ENCODE measurements at regions not wholly inside any gene's neighbourhood (a gene's known extent, or its start where the extent isn't known, plus 50 kb on each side); places are given as distances from the start of the nearest gene placed in this dataset.
A peak's percentile ranks its signal among the peaks of the same experiment; 100 is the strongest.

DNA sequence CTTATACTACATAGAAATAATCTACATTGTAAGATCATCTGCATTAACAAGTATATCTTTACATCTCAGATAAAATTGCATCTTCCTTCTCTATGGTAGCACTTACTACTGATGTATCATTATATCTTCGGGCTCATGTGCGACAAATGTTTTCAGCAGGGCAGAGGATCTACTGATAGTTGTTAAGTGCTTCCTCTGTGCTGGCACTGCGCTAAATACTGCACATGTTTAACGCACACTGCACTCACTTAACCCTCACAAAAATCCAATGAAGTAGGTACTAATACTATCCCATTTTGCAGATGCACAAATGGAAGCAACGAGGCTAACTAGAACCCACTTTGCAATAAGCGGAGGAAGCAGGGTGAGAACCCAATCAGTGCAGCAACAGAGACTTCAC is 75.6 kb upstream of the USP25 start:
- H3K79me1 ChIP-seq (ENCODE audit: insufficient read depth, low read depth, low read length, poor library complexity, severe bottlenecking), result no peaks in the 10 kb centered on the region
- H3K4me2 ChIP-seq (ENCODE audit: insufficient read depth, insufficient read length, low read length), result no peak overlapping the region
- no peak overlapping the region for H3K9ac ChIP-seq (ENCODE audit: extremely low read depth, insufficient read length, low read length)
- H3K27me3 ChIP-seq (ENCODE audit: insufficient read depth, low read length), result no peaks in the 10 kb centered on the region
- H2BK5ac ChIP-seq (ENCODE audit: insufficient read length, low read length), result no peak overlapping the region
- H3K27me3 Mint-ChIP-seq (ENCODE audit: low read depth), result no peaks in the 10 kb centered on the region
- H2AK5ac ChIP-seq (ENCODE audit: insufficient read length, low read length), result no peak overlapping the region
- H2AFZ ChIP-seq (ENCODE audit: low read length), result no peak overlapping the region
- H3K14ac ChIP-seq (ENCODE audit: insufficient read depth, low read length), result no peak overlapping the region
- TF ChIP-seq, protein P1, sequence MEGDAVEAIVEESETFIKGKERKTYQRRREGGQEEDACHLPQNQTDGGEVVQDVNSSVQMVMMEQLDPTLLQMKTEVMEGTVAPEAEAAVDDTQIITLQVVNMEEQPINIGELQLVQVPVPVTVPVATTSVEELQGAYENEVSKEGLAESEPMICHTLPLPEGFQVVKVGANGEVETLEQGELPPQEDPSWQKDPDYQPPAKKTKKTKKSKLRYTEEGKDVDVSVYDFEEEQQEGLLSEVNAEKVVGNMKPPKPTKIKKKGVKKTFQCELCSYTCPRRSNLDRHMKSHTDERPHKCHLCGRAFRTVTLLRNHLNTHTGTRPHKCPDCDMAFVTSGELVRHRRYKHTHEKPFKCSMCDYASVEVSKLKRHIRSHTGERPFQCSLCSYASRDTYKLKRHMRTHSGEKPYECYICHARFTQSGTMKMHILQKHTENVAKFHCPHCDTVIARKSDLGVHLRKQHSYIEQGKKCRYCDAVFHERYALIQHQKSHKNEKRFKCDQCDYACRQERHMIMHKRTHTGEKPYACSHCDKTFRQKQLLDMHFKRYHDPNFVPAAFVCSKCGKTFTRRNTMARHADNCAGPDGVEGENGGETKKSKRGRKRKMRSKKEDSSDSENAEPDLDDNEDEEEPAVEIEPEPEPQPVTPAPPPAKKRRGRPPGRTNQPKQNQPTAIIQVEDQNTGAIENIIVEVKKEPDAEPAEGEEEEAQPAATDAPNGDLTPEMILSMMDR (conservative IDR thresholded peaks at IDR 0.05), result no peak
- H3K18ac ChIP-seq (ENCODE audit: insufficient read length, low read depth, low read length), result no peak overlapping the region
- no peak overlapping the region for H3K27ac Mint-ChIP-seq
- peaks cover 0 to 2% (median 0%) of the 10 kb centered on the region in 3 experiments; a peak in 1 of 7 replicates for H3K36me3 Mint-ChIP-seq (ENCODE audit: insufficient read depth in 1 of 3, low read depth in 3 of 3)
- no peak overlapping the region for H2BK20ac ChIP-seq (ENCODE audit: low read depth, low read length, poor library complexity, severe bottlenecking)
- H2BK120ac ChIP-seq (ENCODE audit: low read depth, low read length, poor library complexity, severe bottlenecking), result no peak overlapping the region
- H4K91ac ChIP-seq (ENCODE audit: insufficient read length, low read depth, low read length), result no peak overlapping the region
- H4K5ac ChIP-seq (ENCODE audit: insufficient read length, low read depth, low read length), result no peak overlapping the region
- H3K23me2 ChIP-seq (ENCODE audit: insufficient read length, low read depth, low read length, poor library complexity, severe bottlenecking), result no peaks in the 10 kb centered on the region
- no peak overlapping the region for H2BK12ac ChIP-seq (ENCODE audit: insufficient read length, low read depth, low read length)
- WGBS (ENCODE audit: extremely low coverage, insufficient read length, low lambda C conversion rate), result no CpG with 5 or more reads among the region's 6 CpGs
- H2BK15ac ChIP-seq (ENCODE audit: low read depth, low read length), result no peak overlapping the region
- no peak overlapping the region for H3K27ac ChIP-seq (ENCODE audit: insufficient read length, low read depth, low read length)
- no peak overlapping the region for H3K4ac ChIP-seq (ENCODE audit: low read depth, low read length)
- H3K56ac ChIP-seq (ENCODE audit: insufficient read length, low read depth, low read length), result no peak overlapping the region
- no peak overlapping the region for H3K23ac ChIP-seq (ENCODE audit: insufficient read length, low read depth, low read length)
- H3K4me1 Mint-ChIP-seq, result no peaks in the 10 kb centered on the region
- no peaks in the 10 kb centered on the region for H3K9me3 ChIP-seq (ENCODE audit: control insufficient read depth, low read depth, low read length)
- no peaks in the 10 kb centered on the region for H4K20me1 ChIP-seq (ENCODE audit: control insufficient read depth, insufficient read depth, insufficient read length)
- H3K4me1 ChIP-seq (ENCODE audit: insufficient read depth, low read length), result no peaks in the 10 kb centered on the region
- no peak for DNase-seq
- peak overlapping the region; percentile 60 for H4K8ac ChIP-seq (replicated peaks; ENCODE audit: insufficient read length, low read depth, low read length)
- H3K4me3 Mint-ChIP-seq, result no peak overlapping the region
- peaks cover 0 to 2% of the 10 kb centered on the region in 2 experiments; a peak in 1 of 5 replicates for H3K9me3 Mint-ChIP-seq
- no peak overlapping the region for H3T11ph ChIP-seq (ENCODE audit: low read length)
- no peaks in the 10 kb centered on the region for H3K79me2 ChIP-seq (ENCODE audit: insufficient read depth, low read length)
